GM19463 (cell line): ENCODE measurements at regions not wholly inside any gene's neighbourhood (a gene's known extent, or its start where the extent isn't known, plus 50 kb on each side); places are given as distances from the start of the nearest gene placed in this dataset.
"Not testable (repeated sequence)": the region's sequence is repeated elsewhere in the genome, so short reads cannot be mapped to it uniquely, and the experiment has no call there.

Experiments used
- ATAC-seq: cut with Tn5 transposase; IDR thresholded peaks from one replicate; pipeline ENCODE4 v1.9.1; 2021; ENCODE audit warnings: mild to moderate bottlenecking, moderate library complexity; ENCODE audit not compliant: unreplicated experiment

GRCh38 chr3:26472345-26472744 is 150.2 kb upstream of the LRRC3B start:
- ATAC-seq, result no peak

GRCh38 chr3:26474706-26475105 is 147.9 kb upstream of the LRRC3B start:
- no peak for ATAC-seq

GRCh38 chr3:26480377-26480776 is 142.2 kb upstream of the LRRC3B start:
- no peak for ATAC-seq

GRCh38 chr3:26484140-26484539 is 138.4 kb upstream of the LRRC3B start:
- ATAC-seq, result no peak

GRCh38 chr3:26498271-26498670 is 124.3 kb upstream of the LRRC3B start:
- ATAC-seq, result no peak

GRCh38 chr3:26505399-26505798 is 117.2 kb upstream of the LRRC3B start:
- ATAC-seq, result no peak

- not testable (repeated sequence) for ATAC-seq
Observed at GRCh38 chr3:26514445-26515029, 108.0 kb upstream of the LRRC3B start.

GRCh38 chr3:26515351-26515750 is 107.2 kb upstream of the LRRC3B start:
- no peak for ATAC-seq

GRCh38 chr3:26521261-26521660 is 101.3 kb upstream of the LRRC3B start:
- no peak for ATAC-seq

GRCh38 chr3:26522919-26523318 is 99.7 kb upstream of the LRRC3B start:
- ATAC-seq, result no peak

- ATAC-seq, result no peak
Observed at GRCh38 chr3:26525013-26525412, 97.6 kb upstream of the LRRC3B start.

GRCh38 chr3:26535151-26535550 is 87.4 kb upstream of the LRRC3B start:
- no peak for ATAC-seq

GRCh38 chr3:26536955-26537354 is 85.6 kb upstream of the LRRC3B start:
- ATAC-seq, result no peak

GRCh38 chr3:26550413-26550812 is 72.2 kb upstream of the LRRC3B start:
- no peak for ATAC-seq

- no peak for ATAC-seq
Observed at GRCh38 chr3:26556637-26557036, 65.9 kb upstream of the LRRC3B start.

GRCh38 chr3:26558257-26558656 is 64.3 kb upstream of the LRRC3B start:
- no peak for ATAC-seq

- ATAC-seq, result no peak
Observed at GRCh38 chr3:26559227-26559626, 63.3 kb upstream of the LRRC3B start.

- no peak for ATAC-seq
Observed at GRCh38 chr3:26560081-26560480, 62.5 kb upstream of the LRRC3B start.

GRCh38 chr3:26562021-26562768 is 60.4 kb upstream of the LRRC3B start:
- ATAC-seq, result no peak
